OCI-LY3 (cell line): ENCODE measurements at regions not wholly inside any gene's neighbourhood (a gene's known extent, or its start where the extent isn't known, plus 50 kb on each side); places are given as distances from the start of the nearest gene placed in this dataset.

ENCODE experiments used
- CTCF ChIP-seq: fragments of 200-600, 300-600 bp; sonication (generic); IDR thresholded peaks from 2 replicates; pipeline ENCODE4 v1.5.1; 2014; ENCODE audit warnings: antibody characterized with exemption, low read length, low read depth
- EZH2phosphoT487 ChIP-seq: fragments of 200-600 bp; shearing (Covaris generic); IDR thresholded peaks from 2 replicates; pipeline ENCODE4 v1.6.1; 2018; ENCODE audit warnings: antibody characterized with exemption, mixed run types, low read depth

DNA sequence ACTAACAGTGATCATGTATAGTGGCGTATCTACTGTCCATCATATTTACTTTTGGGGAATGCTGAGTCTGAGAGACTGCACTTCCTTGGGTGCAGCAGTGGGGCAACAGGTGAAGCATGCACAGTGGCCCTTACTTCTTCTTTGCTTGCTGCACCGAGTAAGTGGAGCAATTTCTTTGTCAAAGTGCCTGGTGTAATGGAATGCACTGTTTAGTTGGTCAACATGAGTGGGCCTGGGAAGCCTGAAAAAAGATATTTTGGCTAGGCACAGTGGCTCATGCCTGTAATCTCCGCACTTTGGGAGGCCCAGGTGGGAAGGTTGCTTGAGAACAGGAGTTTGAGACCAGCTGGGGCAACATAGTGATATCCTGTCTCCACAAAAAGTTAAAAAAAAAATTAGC lies 94.9 kb downstream of the OLFM4 start:
- TF ChIP-seq CTCF: no peak
- TF ChIP-seq EZH2phosphoT487: no peak
